GM21367 (cell line): ENCODE measurements at regions not wholly inside any gene's neighbourhood (a gene's known extent, or its start where the extent isn't known, plus 50 kb on each side); places are given as distances from the start of the nearest gene placed in this dataset.
A peak's percentile ranks its signal among the peaks of the same experiment; 100 is the strongest.

Experiments
- ATAC-seq: cut with Tn5 transposase; IDR thresholded peaks from one replicate; pipeline ENCODE4 v1.9.1; 2021; ENCODE audit not compliant: unreplicated experiment

- ATAC-seq, result peak; percentile 42
These were observed 91.6 kb upstream of the ATF7IP start for GRCh38 chr12:14273913-14274311.

DNA sequence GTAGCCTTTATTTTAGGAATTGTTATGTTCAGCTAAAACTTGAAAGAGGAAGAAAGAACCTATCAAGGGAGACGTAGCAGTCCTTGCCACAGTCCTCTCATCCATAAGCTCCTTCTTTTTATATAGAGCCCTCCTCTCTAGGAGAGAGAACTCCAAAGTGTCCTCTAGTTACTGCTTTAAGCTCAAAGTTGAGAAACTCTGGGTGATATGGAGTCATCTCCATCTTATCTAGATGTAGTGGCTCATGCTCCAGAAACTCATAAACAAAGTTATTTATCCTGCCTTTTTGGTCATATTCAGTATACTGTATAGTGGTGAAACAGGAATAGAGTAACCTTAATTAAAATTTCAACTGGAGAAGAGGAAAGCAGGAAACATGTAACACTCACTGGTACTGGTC, 90.4 kb upstream of the ATF7IP start:
- no peak for ATAC-seq

DNA sequence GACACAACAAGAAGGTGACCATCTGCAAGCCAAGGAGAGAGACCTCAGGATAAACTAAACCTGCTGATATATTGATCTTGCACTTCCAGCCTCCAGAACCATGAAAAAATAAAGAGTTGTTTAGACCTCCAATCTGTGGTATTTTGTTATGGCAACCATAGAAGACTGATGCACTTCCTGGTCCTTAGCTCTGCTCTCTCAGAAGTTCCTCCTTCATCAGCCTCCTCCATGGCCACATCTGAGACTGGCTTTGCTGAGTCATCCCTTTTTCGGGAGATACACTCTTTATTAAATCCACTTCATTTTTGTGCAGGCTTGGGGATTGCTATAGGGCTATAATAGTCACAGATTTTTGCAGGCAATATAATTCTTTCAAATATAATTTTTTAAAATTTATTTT, 89.6 kb upstream of the ATF7IP start:
- no peak for ATAC-seq

DNA sequence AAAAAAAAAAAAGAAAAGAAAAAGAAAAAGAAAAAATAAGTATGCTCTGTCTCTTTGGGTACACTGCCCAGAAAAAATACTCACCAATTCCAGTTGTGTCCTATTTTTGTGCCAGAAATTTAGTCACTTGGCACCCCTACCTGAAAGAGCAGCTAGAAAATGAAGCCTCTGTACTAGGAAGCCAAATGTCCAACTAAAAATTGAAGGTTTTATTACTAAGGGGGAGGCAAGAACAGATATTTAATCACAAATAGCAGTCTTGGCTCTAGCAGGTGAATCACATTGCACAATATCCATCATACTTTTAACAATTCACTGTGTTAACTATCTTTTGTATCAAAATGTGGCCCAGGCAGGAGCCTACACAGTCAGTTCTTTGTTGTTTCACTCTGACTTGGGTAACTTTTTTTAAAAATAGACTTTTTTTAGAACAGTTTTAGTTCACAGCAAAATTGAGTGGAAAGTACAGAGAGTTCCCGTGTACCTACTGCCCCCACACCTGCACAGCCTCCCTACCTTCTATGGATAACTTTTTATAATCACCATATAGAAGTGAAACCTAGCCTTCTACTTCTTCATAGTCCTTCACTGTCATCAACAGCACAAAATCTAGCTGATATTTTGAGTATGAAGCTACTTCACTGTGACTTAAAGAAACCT, 87.1 kb upstream of the ATF7IP start:
- no peak for ATAC-seq

- no peak for ATAC-seq
These were observed 85.6 kb upstream of the ATF7IP start for GRCh38 chr12:14279845-14280244.

GRCh38 chr12:14280921-14281320, 84.6 kb upstream of the ATF7IP start:
- peak; percentile 37 for ATAC-seq

GRCh38 chr12:14281539-14281938, 83.9 kb upstream of the ATF7IP start:
- no peak for ATAC-seq

DNA sequence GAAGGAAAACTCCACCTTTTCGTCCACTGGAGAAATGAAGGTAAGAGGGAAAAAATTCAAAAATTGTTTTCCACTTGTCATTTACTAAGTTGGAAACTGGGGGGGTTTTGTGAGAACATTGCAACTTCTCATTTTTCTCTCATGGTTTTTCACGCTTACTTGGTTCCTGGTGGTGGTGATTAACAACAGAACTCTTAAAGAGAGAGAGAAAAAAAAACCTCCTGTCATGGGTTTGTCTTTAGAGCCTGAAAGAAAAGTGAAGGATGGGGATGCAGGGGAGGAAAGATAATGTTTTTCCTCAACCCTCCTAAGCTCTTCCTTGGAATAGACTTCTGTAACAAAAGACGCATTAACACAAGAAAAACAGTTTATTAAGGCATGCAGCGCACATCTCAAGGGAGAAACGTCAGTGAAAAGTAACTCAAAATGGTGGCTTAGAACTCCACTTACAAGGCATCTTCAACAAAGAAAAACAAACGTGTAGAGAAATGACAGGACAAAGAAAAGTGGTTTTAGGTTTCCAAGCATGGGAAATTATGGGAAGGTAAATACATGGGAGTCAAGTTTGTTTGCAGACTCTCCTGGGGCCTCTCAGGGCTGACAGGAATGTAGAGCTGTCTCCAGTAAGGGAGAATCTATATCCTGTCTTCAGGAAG, 81.9 kb upstream of the ATF7IP start:
- ATAC-seq, result peak; percentile 45

- peak; percentile 55 for ATAC-seq
These were observed 81.2 kb upstream of the ATF7IP start for GRCh38 chr12:14284184-14284722.

DNA sequence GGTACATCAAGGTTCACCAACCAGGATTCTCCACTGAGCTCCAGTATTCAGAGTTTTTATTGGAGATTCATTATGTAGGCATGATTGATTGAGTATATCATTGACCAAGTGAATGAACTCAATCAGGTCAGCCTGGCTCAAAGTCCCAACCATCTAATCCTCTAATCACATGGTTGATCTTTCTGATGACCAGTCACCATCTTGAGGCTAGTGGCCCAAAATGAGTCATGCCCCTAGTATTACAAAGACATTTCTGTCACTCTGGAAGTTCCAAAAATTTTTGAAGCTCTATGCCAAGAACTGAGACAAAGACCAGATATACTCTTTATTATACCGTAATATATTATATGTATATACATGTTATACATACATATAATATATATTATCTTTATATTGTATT, 75.9 kb upstream of the ATF7IP start:
- ATAC-seq, result no peak

DNA sequence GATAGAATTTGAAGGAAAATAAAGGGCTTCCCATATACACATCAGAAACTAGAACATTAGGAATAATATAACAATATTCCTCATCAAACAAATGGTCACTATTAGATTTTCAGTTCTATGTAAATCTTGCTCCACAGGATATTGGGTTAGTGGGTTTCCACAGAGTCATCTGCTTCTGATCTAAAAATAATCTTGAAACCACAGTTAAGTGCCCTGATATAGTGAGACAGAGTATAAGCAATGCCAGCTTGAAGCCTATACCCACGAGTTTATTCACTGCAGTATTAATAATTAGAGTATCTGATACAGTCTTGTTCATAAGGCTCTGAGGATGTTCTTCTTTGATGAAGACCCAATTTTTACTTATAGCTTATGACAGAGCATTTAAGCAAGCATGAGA, 74.5 kb upstream of the ATF7IP start:
- no peak for ATAC-seq

- ATAC-seq, result no peak
These were observed 61.8 kb upstream of the ATF7IP start for GRCh38 chr12:14303661-14304155.

GRCh38 chr12:14307004-14307403, 58.5 kb upstream of the ATF7IP start:
- ATAC-seq, result no peak

- no peak for ATAC-seq
These were observed 57.0 kb upstream of the ATF7IP start for GRCh38 chr12:14308516-14308915.

GRCh38 chr12:14310866-14311265, 54.6 kb upstream of the ATF7IP start:
- no peak for ATAC-seq

- no peak for ATAC-seq
These were observed 51.9 kb upstream of the ATF7IP start for GRCh38 chr12:14313379-14314138.

GRCh38 chr12:14314801-14315200, 50.7 kb upstream of the ATF7IP start:
- ATAC-seq, result no peak

DNA sequence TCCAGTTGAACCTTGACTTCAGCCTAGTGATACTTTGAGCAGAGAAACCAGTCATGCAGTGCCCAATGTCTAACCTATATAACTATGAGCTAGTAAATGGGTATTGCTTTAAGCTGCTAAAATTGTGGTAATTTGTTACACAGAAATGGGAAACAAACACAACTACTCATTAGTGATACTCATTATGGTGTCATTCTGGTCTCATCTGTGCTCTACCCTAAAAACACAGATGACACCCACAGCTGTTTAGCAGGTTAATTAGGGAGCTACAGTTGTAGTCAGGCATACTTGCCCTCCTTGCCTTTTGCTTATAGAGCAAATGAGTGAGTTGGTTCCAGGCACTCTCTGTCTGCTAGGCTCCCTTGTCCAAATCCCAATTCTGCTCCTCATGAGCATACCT, 50.0 kb upstream of the ATF7IP start:
- no peak for ATAC-seq
